ENCODE measurements at regions not wholly inside any gene's neighbourhood (a gene's known extent, or its start where the extent isn't known, plus 50 kb on each side); places are given as distances from the start of the nearest gene placed in this dataset.

DNA sequence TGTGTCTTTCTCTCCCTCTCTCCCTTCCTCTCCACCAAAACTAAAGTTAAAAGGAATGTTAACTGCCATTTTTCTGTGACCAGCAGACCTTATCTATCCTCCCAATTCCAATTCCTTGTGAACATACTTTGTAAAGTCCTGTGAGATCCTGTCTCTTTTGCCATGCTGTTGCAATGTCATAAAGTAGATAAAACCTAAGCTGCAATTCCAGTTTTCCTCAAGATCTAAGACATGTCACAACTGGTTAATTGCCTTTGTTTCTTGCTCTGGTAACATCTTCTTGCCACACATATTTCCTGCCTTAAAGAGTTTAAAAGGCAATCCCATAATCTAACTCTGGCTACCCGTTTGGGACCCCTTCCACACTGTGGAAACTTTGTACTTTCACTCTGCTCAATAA is 188.7 kb downstream of the PYDC2 start:
- TF ChIP-seq POLR2A (IDR thresholded peaks at IDR 0.05), result no peak
- TF ChIP-seq CTCF (IDR thresholded peaks at IDR 0.05), result no peak
- TF ChIP-seq POLR2AphosphoS5 (IDR thresholded peaks at IDR 0.05; ENCODE audit: insufficient read depth in 1 of 2, low read depth in 1 of 2), result no peak

Measured in vagina (tissue), 2 donors.